ENCODE measurements at regions not wholly inside any gene's neighbourhood (a gene's known extent, or its start where the extent isn't known, plus 50 kb on each side); places are given as distances from the start of the nearest gene placed in this dataset.

DNA sequence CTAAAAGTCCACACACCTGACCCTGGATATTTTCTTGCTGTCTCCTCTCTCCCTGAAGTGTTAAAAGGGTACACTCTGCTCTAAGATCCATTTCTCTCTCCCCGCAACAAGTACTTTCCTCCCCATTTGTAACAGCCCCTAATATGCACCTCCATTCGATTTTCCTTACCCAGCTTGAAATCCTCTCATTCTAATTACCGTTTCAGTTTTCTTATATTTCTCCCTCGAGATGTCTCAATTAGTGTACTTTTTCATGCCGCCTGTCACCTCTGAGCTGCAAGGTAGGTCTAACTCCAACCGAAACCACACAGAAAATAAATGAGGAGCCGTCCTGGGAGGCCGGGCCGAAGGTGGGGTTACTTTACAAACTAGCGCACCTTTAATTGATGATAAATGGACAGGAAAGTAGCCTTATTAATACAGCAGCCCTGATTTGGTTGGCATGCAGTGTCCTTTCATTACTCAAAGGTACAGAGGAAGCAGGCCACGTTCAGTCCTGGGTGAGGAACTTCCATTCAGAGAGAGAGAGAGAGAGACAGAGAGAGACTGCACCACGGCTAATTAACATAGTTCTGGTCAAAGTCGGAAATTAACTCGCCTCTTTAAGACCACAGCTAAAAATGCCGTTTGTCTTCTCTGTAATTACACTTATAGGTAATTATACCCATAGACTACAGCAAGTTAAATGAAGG lies 319.9 kb downstream of the ARRDC4 start:
- no peak for DNase-seq

DNA sequence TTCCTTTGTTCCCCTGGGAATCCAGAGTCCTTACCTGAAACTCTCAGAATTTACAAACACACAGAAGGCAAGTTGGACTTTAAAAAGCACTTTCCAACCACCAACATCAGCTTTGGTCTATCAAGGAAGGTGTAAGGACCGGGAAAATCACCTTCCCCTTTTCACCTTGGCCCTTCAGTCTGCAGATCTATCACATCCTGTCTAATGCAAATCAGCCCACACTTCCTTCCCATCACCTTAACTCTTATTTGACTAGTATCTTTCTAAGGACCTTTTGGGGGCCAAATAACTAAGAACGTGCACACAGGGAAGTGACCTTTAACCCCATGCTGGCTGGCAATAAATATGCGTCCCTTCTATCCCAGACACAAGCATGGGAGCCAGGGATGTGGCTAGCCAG lies 320.6 kb downstream of the ARRDC4 start:
- DNase-seq, result no peak

DNA sequence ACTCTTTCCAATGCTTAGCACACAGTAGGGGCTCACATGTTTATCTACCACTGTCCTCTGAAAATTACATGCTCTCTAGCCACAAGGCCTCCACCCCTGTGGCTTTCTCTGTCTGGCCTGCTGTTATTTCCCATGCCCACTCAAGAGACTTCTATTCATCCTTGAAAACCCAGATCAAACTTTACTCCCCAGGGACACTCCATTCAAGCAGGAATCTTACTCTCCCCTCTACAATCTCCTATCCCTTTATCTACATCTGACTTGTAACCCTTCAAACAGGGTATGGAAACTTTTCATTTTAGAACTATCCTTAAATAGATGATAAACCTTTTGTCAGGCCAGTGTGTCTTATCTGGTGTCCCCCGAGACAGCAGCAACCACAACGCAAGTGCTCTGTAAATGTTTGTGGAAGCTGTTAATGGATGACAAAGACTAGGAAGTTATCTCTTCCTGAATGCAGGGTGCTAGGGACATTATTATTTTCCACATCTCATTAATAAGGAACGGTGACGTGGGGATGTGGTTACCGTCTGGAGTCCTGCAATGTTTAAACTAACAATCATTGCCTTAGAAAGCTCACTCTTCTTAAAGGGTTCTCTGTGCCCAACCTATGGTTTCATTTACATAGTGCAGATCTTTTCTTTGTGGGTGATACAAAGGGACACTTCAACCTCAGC lies 322.3 kb downstream of the ARRDC4 start:
- no peak for DNase-seq

DNA sequence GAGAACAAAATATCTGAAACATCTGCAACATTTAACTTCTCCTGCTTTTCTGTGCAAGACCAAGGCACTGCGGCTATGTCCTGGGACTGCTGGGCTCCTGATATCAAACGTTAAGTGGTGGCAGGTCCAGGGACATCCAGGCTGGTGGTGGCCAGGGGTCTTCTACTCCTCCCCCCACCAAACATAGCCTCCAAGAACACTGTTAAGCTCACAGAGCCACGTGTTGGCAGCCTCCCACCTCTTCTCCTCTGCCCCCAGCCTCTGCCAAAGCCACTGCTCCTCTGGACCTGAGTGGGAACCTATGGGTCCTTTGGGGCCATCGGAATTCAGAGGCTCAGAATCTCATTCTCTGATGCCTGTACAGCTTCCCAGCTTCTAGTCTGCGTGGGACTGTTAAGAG lies 325.7 kb downstream of the ARRDC4 start:
- no peak for DNase-seq

DNA sequence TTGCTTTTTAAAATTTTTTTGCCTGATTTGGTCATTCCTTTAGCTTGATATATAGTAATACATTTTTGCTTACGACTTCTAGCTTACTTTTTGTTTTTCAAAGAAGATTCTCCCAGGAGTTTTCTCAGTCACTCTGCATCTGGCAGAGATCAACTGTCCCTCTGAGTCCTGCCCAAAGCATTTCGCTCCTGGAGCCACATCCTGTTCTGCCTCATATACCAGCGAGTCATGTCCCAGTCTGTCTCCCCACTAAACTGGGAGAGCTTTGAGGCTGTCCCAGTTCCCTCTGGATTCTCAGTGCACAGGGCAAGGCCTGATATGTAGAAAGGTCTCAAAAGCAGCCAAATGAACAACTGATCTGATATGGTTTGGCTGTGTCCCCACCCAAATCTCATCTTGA lies 326.3 kb downstream of the ARRDC4 start:
- DNase-seq, result no peak

DNA sequence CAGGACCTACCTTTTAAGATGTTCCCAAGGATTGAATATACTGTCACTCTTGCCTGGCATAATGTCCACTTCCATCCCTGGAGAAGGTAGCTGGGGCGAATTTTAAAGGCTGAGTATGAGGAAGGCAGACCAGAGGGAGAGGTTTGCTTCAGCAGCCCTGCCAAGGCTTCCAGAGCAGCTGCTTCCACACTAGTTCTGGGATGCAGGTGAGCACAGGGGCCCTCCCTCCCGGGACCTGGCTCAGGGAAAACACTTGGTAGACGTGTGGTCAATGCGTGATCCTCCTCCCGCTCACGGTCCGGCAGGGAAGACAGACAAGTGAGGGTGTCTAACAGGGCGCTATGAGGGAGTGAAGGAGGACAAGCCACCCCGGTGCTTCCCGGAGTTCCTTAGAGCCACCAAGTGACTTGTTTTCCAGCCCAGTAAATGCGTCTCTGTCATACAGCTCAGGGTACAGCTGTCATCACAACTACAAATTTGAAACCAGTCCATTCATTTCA lies 327.6 kb downstream of the ARRDC4 start:
- no peak for DNase-seq

DNA sequence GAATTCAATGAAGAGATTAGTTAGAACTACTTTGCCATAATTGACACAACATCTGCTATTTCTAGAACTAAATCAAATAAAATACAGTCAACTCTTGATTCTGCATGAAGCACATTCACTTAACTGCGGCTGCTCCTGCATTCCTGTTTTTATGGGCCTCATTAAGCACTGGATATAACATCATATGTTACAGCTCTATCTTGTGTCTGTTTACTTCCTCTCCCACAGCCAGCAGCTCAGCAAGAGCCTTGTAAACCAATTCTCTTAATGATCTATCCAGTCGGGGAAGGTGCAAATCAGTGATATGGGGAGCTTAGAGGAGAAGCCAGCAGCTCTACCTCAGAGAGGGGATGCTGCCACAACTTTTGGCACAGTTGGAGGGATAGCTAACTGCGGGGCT lies 329.2 kb downstream of the ARRDC4 start:
- no peak for DNase-seq

DNA sequence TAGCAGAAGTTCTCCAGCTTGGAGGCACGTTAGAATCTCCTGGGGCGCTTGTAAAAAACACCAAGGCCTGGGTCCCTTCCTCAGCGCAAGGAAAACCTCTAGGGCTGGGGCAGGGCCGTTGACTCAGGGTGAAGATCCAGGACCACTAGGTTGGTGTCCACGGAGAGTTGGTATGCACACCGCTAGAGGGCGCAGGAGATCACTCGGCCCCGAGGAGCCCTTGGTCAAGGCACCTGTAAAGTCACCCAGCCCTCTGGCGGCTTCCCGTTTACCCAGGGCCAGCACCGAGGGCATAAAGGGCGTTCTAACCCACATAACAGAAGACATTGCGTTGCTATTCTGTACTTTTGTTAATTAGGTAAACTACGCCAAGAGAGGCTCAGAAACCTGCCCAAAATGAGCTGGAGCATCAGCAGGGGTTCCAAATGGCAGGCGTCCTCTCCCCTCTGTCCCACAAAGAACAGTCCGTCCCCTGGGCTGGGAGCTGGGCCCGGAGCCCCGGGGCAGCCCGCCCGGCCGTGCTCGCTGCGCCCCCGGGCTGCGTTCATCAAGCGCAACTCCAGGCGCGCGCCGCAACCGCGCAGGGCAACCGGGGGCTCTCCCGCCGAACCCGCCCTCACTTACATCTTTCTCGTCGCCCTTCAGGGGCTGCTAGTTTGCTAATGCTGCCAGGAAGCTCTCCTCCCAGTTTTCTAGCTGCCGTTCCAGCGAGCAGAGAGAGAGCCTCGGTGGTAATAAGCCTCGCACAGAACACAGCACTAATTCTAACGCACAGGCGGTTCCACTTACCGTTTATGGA lies 332.1 kb downstream of the ARRDC4 start:
- DNase-seq, result peak; percentile 70

DNA sequence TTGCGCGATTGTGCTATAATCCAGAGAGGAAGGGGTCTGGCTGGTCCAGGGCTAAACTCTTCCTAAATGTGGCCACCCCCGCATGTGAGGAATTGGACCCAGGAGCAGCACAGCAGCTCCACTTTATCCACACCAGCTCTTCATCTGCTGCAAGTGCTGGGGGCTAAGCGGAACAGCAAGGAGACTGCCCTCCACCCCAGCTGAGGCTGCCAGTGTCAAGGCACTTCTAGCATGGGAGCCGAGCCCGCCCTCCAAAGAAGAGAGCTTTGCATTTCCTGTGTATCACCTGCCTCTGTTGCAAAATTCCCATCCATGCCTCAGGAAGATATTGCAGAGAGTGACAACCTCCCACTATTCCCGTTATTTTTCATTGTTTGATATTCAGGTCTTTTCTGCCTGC lies 333.6 kb downstream of the ARRDC4 start:
- no peak for DNase-seq

DNA sequence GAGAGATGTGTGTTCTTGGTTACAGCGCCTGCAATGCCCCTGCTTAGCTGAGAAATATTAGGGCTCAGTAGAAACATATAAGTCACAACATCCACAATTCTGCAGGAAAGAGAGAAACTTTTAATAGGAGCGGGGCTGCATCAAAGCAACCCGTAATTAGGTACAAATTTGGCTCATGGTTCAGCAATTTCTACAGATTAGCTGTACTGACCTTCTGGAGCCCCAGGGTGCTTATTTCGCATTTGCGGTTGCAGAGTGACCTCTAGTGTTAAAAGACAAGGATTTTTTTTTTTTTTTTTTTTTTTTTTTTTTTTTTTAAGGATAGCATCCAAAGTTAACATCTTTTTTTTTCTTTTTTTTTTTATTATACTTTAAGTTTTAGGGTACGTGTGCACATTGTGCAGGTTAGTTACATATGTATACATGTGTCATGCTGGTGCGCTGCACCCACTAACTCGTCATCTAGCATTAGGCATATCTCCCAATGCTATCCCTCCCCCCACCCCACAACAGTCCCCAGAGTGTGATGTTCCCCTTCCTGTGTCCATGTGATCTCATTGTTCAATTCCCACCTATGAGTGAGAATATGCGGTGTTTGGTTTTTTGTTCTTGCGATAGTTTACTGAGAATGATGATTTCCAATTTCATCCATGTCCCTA lies 334.7 kb downstream of the ARRDC4 start:
- DNase-seq, result peak; percentile 37

DNA sequence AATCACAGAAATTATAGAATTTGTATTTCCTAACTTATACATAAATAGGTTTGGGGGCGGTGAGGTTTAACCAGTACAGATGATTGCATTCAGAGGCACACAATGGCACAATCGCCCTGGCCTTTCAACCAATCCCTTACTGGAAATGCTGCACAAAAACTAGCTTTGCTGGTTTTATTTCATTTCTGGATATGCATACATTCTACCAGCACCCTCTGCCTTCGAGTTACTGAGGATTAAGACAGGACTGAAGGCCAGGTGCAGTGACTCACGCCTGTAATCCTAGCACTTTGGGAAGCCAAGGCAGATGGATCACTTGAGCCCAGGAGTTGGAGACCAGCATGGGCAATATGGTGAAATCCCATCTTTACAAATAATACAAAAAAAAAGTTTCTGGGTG lies 336.1 kb downstream of the ARRDC4 start:
- DNase-seq, result no peak

DNA sequence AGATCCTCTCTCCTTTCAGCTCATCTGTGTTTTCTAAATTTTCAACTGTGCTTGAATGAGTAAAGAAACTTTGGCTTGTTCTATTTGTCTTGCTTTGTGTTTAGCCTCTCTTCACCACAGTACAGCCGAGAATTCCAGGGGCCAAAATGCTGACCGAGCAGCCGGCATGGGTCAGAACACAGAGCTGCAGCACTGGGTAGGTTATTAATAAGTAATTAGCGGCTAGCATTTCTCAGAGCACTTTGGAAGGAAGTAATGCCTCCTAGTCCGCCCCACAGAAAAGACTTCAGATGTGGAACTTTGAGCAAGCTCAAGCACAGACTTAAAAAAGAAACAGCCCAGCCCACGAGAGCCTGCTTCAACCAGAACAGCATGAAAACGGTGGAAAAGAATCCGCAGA lies 343.9 kb downstream of the ARRDC4 start:
- DNase-seq, result no peak

DNA sequence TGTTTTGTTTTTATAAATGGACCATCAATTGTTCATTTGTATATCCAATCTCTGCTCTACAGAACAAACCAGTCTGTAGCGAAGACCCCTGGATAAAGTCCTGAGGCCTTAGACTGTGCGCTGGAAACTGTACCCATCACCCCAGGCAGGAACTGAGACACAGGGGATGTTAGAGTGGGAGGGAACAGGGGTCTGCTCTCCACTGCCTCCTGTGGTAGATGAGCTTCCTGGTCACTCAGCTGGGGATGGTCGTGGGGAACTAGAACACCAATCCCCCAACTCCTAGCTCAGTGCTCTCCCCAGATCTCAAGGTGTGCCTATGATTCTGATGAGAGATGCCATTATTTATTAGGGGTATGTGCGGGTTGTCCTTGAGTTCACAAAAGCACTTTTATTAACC lies 340.2 kb upstream of the IGF1R start:
- no peak for DNase-seq

DNA sequence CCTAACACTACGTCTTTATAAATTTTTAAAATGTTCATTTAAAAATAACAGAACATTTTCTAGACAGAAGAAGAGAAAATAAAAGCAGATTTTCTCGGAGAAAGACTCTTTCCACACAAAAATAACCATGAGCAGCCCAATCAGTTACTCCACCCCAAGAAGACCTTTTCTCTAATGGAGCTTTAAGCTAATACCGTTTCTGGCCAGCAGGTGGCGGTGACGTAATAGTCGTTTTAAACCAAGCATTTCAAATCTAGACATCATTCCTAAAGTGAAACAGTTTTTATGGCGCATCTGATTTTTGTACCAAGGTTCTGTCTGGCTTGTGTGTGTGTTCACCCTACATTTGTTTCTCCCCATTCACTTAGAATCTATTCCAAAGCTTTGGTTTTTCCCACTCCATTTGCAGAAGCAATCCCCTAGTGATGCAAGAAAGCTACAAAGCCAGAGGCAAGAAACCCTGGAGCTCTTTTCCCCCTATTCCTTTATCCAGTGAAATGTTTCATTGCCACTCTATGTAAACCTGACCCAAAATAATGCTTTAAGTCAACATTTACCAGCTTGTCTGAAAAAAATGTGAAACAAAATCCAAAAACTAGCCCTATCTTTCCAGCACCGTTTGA lies 336.7 kb upstream of the IGF1R start:
- peak; percentile 28 for DNase-seq

DNA sequence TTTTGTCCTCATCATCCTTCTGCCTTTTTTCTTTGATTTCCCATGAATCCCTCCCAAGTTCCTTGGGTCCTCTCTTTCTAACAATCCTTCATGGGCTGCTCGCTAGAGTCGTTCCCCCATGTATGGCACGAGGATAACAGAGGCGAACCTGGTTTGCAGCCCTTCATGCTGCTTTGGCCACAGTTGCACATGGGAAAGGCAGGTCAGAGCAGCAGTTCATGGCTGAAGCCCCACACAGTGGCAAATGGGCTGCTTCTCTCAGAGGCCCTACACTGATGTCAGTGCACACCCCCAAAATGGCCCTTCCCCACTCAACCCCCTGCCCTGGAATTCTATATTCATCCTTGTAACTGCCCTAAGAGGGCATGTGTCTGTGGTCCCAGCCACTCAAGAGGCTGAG lies 335.4 kb upstream of the IGF1R start:
- DNase-seq, result no peak

DNA sequence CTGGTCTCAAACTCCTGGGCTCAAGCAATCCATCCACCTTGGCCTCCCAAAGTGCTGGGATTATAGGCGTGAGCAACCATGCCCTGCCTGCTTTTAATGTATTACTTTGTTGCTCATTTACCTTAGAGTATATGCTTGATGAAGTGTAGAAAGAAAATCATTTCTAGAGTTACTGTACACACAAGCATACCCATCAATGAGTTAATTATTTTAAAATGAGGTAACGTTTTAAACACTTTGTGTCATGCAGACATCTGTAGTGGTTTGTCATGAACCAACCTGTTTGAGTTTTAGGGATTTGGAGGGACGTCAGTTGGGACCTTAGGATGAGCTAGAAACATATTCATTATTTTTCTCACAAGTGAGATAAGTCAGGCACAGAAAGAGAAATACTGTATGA lies 332.4 kb upstream of the IGF1R start:
- no peak for DNase-seq

DNA sequence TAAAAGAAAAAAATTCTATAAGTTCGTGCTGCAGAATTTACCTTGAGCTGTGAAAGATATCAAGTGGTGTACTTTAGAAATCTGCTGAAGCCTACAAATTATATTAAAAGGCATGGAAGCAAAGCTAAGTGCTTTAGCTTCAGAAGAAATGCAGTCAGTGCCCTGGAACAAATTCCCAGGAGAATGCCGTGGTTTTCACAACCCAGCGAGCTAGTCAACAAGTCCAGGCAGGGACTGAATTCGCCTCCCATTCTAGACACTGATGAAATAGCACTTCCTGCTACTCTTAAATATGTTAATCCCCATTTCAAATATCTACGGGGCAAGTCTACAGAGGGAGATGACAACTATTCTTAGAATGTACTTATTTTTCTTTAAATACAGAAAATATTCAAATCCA lies 326.4 kb upstream of the IGF1R start:
- no peak for DNase-seq

DNA sequence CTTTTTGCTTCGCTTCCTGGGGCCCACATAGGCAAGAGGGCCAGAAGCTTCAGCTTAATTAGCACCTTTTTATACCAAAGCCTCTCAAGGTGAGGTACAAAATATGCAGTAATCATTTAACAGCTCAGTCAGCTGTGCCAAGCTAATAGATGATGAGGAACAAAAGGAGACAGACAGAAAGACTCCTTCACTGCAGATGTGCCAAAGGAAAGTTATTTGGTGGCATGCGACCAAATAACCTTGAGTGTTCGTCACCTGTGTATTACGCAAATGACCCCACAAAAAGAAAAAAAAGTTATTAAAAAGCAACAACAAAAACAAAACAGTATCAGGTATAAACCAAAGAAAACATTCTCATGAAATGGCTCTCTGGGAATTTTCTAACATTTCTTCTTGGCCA lies 325.8 kb upstream of the IGF1R start:
- DNase-seq, result no peak

DNA sequence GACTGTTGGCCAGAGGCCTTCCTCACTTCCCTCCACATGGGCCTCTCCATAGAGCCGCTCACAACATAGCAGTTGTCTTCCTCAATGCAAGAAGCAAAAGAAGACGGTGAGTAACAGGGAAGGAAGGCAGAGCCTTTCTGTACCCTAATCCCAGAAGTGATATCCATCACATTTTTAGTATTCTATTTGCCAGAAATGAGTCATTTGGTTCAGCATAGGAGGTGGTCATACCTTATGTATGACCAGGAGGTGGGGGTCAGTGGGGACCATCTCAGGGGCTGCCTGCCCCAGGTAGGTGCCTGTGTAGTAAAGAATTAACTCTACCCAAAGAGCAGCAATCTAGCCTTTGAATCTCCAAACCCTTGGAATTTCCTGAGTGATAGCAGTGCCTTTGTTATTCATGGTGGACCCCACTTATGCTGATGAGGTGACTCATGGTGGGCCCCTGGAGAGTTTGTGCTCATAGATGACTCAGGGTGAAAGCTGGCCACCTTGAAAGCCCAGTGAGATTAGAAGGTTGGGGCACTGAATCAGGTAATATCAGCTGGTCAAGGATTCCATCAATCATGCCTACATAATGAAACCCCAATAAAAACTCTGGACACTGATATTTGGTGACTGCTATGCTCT lies 323.9 kb upstream of the IGF1R start:
- DNase-seq, result no peak

DNA sequence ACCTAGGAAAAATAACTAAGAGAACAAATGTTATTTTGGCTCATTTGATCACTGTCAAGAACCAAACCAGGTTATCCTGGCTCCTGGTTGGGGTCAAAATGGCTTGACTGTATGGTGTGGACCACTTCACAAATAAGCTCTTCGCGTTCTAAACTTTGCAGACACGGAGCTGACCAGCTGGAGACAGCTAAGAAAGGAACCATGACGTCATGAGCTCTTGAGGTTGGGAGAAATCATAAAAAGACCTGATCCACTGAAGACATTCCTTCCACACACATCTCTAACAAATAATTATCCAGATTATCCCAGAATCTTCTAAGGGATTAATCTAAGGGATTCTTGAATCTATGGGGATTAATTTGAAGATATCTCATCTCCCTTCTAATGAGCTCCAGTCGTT lies 321.5 kb upstream of the IGF1R start:
- no peak for DNase-seq

DNA sequence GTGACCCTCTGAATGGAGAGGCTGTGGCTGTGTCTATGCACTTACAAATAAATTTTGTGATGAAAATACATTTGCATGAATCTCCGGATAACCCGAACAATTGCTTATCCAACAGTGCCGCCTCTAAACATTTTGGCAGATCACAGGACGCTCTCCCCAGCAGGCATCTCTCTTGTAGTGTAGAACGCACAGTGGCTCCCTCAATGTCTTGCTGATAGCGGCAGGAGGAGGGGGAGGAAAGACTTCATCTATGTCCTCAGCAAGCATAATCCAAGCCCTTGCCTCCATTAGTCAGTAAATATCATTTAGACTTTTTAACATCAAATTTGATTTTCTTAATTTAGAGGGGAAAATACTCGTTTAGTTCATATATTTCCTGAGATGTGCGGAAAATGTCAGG lies 318.1 kb upstream of the IGF1R start:
- DNase-seq, result no peak

DNA sequence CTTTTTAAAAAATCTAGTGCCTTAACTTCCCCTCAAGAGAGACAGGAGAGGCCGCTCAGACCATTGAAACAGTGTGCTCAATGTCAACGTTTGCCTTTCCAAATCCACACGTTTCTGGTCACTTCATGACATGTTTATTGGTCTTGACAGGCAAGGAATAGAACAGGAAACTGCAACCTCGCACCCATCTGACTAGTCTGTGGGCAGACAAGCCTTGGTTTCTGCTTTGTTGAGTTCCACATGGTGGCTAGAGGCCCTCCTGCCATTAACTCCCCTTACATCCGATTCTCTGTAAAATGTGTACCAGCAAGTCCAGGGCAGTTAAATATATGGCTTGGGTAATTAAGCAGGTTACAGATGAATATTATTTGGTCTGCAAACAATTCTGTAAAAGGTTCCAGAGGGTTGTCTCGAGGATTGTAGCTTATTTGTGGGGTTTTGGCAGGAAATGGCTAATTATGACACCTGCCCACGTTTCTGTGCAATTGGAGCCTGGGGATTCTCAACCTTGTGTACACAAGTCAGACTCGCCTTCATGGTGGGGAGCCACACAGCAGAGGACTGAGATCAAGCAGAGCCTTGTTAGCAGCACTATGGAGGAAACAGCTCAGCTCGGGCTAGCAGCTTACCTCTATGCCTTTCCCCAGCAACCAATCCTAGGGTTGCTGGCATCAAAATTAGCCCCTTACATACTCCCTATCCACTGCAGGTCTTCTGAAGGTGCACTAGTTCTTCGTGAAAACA lies 317.5 kb upstream of the IGF1R start:
- no peak for DNase-seq

Measured in 8988T (cell line).